ENCODE measurements at regions not wholly inside any gene's neighbourhood (a gene's known extent, or its start where the extent isn't known, plus 50 kb on each side); places are given as distances from the start of the nearest gene placed in this dataset.

DNA sequence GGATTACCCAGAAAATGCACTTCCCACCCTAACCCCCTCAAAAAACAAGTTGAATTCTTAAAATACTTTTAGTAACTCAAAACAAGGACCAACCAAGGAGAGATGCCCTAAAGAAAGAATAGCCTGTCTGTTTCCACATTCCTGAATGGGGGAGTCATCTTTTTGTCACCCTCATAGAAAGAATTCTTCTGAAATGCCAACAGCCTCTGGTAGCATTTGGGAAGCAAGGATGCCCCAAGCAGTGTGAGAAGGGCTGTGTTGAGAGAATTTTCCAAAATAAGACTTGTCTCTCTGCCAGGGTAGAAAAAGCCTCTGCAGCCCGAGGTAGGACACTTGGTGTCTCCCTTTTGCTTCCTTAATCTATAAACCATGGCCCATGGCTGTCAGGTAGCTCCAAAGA, 173.1 kb upstream of the VCX3A start:
- TF ChIP-seq POLR2A (IDR thresholded peaks at IDR 0.05; ENCODE audit: low read depth, low read length), result no peak
- TF ChIP-seq TAF1 (IDR thresholded peaks at IDR 0.05; ENCODE audit: borderline replicate concordance, low read depth, low read length), result no peak
